B cell (primary cell): ENCODE measurements at regions not wholly inside any gene's neighbourhood (a gene's known extent, or its start where the extent isn't known, plus 50 kb on each side); places are given as distances from the start of the nearest gene placed in this dataset.

Experiments
- ATAC-seq: fragments of 200-7000 bp; cut with Tn5 transposase; one replicate; pipeline ENCODE4 v1.10.0; 2021; ENCODE audit warnings: low read depth, mild to moderate bottlenecking, moderate number of reproducible peaks, moderate library complexity
- CTCF ChIA-PET: fragments of 350-600 bp; sonication (Branson Sonifier 250); formaldehyde crosslinking; loops from one replicate; lab custom pipeline; 2021; ENCODE audit warnings: antibody characterized with exemption, inconsistent platforms; lab: Charles Lee
- POLR2A ChIA-PET: fragments of 350-600 bp; sonication (Branson Sonifier 250); formaldehyde crosslinking; loops from one replicate; lab custom pipeline; 2021; ENCODE audit warnings: antibody characterized with exemption; lab: Charles Lee
- DNase-seq: peaks from one replicate; pipeline ENCODE4 v3.0.0; 2013
- H2AFZ ChIP-seq: 2 replicates; pipeline ENCODE4 v1.6.1; 2012; ENCODE audit warnings: mild to moderate bottlenecking, low read depth, low read length; ENCODE audit not compliant: insufficient read depth, poor library complexity, severe bottlenecking
- H3K27ac ChIP-seq, 2 donors: 1 replicate in 1 of 2; 2 replicates in 1 of 2; pipeline ENCODE4 v1.5.1; 2012 to 2013; ENCODE audit warnings: low read length in 2 of 2, mild to moderate bottlenecking in 2 of 2, moderate library complexity in 1 of 2
- H3K27me3 ChIP-seq, 4 experiments: fragments of 200-600 bp in 1 of 4; sonication (generic) in 1 of 4; replicated peaks in 1 of 4; 1 replicate in 2 of 4; 2 replicates in 2 of 4; pipeline versions ENCODE4 v1.6.1 to v1.7.0; 2013 to 2016; ENCODE audit warnings: low read length in 3 of 4, mild to moderate bottlenecking in 2 of 4, mixed read lengths in 1 of 4, moderate library complexity in 1 of 4; ENCODE audit not compliant: insufficient read depth in 4 of 4, control insufficient read depth in 3 of 4; ENCODE audit errors: control extremely low read depth in 1 of 4
- H3K36me3 ChIP-seq, 2 experiments: replicated peaks in 1 of 2; 1 replicate in 1 of 2; 2 replicates in 1 of 2; pipeline versions ENCODE4 v1.6.1 to v1.7.1; 2013; ENCODE audit warnings: low read length in 1 of 2; ENCODE audit not compliant: insufficient read depth in 2 of 2, control insufficient read depth in 1 of 2; ENCODE audit errors: control extremely low read depth in 1 of 2, extremely low read depth in 1 of 2
- H3K4me1 ChIP-seq, 2 donors: fragments of 200-600 bp in 1 of 2; sonication (generic) in 1 of 2; 1 replicate in 1 of 2; 2 replicates in 1 of 2; pipeline versions ENCODE4 v1.5.1 to v1.6.1; 2013 to 2017; ENCODE audit warnings: low read length in 2 of 2; ENCODE audit not compliant: control insufficient read depth in 2 of 2, insufficient read depth in 2 of 2
- H3K4me2 ChIP-seq: replicated peaks from 2 replicates; pipeline ENCODE3; 2012; ENCODE audit warnings: mild to moderate bottlenecking, low read depth, low read length; ENCODE audit not compliant: poor library complexity, severe bottlenecking
- H3K4me3 ChIP-seq, 5 experiments: fragments of 200-600 bp in 1 of 5; sonication (generic) in 1 of 5; 1 replicate in 3 of 5; 2 replicates in 2 of 5; pipeline versions ENCODE4 v1.5.1 to v1.7.0; 2011 to 2016; ENCODE audit warnings: low read length in 4 of 5, mild to moderate bottlenecking in 4 of 5, low read depth in 2 of 5, control low read depth in 1 of 5, moderate library complexity in 1 of 5; ENCODE audit not compliant: insufficient read depth in 1 of 5; ENCODE audit errors: control extremely low read depth in 1 of 5, extremely low read depth in 1 of 5
- H3K79me2 ChIP-seq: fragments of 200-600 bp; sonication (generic); one replicate; pipeline ENCODE4 v1.6.0; 2016; ENCODE audit warnings: low read length; ENCODE audit not compliant: control insufficient read depth, insufficient read depth
- H3K9ac ChIP-seq: fragments of 200-600 bp; sonication (generic); 2 replicates; pipeline ENCODE4 v1.6.1; 2017; ENCODE audit warnings: mild to moderate bottlenecking, low read length, moderate library complexity
- H3K9me3 ChIP-seq, 3 donors: one replicate each; pipeline versions ENCODE4 v1.6.1 to v1.7.1; 2013; ENCODE audit warnings: low read length in 2 of 3; ENCODE audit not compliant: control insufficient read depth in 2 of 3, insufficient read depth in 1 of 3; ENCODE audit errors: control extremely low read depth in 1 of 3
- H4K20me1 ChIP-seq: 2 replicates; pipeline ENCODE4 v1.6.0; 2012; ENCODE audit warnings: mild to moderate bottlenecking, low read length; ENCODE audit not compliant: insufficient read depth, control insufficient read depth, poor library complexity, severe bottlenecking
- H3K27ac Mint-ChIP-seq: one replicate; pipeline ENCODE4 v1.8.0; 2021; ENCODE audit warnings: mixed read lengths
- H3K27me3 Mint-ChIP-seq: one replicate; pipeline ENCODE4 v1.8.0; 2021; ENCODE audit warnings: mixed read lengths
- H3K4me1 Mint-ChIP-seq: one replicate; pipeline ENCODE4 v1.8.0; 2021; ENCODE audit warnings: mixed read lengths
- H3K4me3 Mint-ChIP-seq: one replicate; pipeline ENCODE4 v1.8.0; 2021; ENCODE audit warnings: mixed read lengths
- H3K9me3 Mint-ChIP-seq: one replicate; pipeline ENCODE4 v1.8.0; 2022; ENCODE audit warnings: mixed read lengths; ENCODE audit not compliant: insufficient read depth
- EZH2 ChIP-seq: IDR thresholded peaks from 2 replicates; pipeline ENCODE4 v1.6.1; 2012; ENCODE audit warnings: borderline replicate concordance, low read depth, mild to moderate bottlenecking, moderate library complexity, low read length; ENCODE audit not compliant: insufficient read depth, poor library complexity, severe bottlenecking
- WGBS: methylation state at CpG from one replicate; pipeline ENCODE4 v1.1.5; 2013; ENCODE audit warnings: missing lambda C conversion rate; ENCODE audit not compliant: insufficient coverage; 5-methylcytosine and 5-hydroxymethylcytosine counted together
- intact Hi-C: fragments of 100-400 bp; cut with micrococcal nuclease; formaldehyde crosslinking; loops from one replicate; pipeline ENCODE4 v1.10.0; 2022
- TF ChIP-seq, protein P1 (sequence below): fragments of 200-600 bp; IDR thresholded peaks from one replicate; pipeline ENCODE4 v1.8.0; 2022; ENCODE audit warnings: antibody characterized with exemption, mild to moderate bottlenecking

DNA sequence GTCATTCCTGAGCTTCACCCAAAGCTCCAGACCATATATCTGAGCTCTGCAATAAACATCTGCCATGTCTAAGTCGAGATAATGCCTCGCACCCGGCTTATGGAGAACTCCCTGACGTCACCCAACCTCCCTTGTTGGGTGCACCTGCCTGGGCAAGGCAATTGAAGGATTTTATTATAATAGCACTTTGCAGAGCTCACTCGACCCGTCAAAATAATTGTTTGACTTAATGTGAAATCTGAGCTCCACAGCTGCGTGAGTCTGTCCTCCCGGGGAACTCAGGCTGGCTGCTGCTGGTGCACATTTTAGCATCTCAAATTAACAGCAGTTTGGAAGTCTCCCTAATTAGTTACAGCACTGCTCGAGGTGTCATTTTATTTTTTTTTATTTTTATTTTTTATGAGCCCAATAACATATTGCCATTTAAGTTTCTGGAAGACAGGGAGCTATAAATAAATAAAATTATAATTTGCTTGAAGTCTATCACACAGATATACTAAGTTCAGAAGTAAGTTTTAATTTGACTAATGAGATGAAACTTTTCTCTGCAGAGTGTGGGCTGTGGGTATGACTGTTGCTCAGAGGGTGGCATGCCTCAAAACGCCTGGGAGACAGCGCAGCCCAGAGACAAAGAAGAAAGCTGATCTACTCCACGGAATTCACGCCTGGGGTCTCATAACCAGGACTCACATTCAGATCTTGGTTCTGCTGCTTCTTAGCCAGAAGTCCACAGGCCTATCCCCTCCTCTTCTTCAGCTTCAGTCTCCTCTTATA lies 401.4 kb upstream of the C16orf82 start:
- Mint-ChIP-seq H3K27me3 (peaks cover 21% of the 10 kb centered on the region), H3K27ac (no peak overlapping the region), H3K4me3 (no peak overlapping the region), H3K9me3 (no peaks in the 10 kb centered on the region), H3K4me1 (no peaks in the 10 kb centered on the region)
- Histone ChIP-seq H3K4me2 (no peak overlapping the region), H2AFZ (no peak overlapping the region), H3K27me3 (peaks cover 0 to 5% (median 0%) of the 10 kb centered on the region in 4 experiments), H3K36me3 (no peaks in the 10 kb centered on the region), H3K9ac (no peak overlapping the region), H3K79me2 (no peaks in the 10 kb centered on the region), H3K4me1 (no peaks in the 10 kb centered on the region), H3K27ac (no peak overlapping the region), H3K4me3 (no peak overlapping the region), H4K20me1 (no peaks in the 10 kb centered on the region), H3K9me3 (no peaks in the 10 kb centered on the region)
- ChIA-PET POLR2A (no interaction called here), CTCF (no interaction called here)
- DNase-seq (no peak), ATAC-seq (no peak)
- TF ChIP-seq EZH2: no peak
- TF ChIP-seq, protein P1, sequence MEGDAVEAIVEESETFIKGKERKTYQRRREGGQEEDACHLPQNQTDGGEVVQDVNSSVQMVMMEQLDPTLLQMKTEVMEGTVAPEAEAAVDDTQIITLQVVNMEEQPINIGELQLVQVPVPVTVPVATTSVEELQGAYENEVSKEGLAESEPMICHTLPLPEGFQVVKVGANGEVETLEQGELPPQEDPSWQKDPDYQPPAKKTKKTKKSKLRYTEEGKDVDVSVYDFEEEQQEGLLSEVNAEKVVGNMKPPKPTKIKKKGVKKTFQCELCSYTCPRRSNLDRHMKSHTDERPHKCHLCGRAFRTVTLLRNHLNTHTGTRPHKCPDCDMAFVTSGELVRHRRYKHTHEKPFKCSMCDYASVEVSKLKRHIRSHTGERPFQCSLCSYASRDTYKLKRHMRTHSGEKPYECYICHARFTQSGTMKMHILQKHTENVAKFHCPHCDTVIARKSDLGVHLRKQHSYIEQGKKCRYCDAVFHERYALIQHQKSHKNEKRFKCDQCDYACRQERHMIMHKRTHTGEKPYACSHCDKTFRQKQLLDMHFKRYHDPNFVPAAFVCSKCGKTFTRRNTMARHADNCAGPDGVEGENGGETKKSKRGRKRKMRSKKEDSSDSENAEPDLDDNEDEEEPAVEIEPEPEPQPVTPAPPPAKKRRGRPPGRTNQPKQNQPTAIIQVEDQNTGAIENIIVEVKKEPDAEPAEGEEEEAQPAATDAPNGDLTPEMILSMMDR: no peak
- 89% methylated on average over 8 of the region's 13 CpGs for WGBS
- intact Hi-C loops: no loop called here

DNA sequence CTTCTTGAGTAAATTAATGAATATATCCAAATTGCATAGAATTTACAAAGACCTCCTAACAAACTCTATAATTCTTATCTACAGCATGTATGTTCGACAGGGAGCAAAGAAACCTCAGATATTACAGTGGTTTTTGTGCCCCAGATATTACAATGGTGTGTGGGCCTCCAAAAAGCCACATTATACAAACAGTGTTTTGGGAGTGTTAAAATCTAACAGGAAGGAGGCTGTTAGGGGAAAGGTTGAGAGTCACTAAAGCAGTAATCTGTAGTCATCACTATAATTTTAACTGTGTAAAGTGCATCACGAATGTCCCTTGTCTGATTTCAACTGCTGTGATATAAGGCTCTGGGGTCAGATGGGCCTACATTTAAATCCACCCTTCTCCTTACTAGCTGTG lies 400.2 kb upstream of the C16orf82 start:
- DNase-seq (no peak), ATAC-seq (no peak)
- CTCF ChIA-PET: no interaction called here
- Histone ChIP-seq H3K27me3 (peaks cover 0 to 5% (median 0%) of the 10 kb centered on the region in 4 experiments), H3K9ac (no peak overlapping the region), H2AFZ (no peak overlapping the region), H3K27ac (no peak overlapping the region), H3K36me3 (no peaks in the 10 kb centered on the region), H3K4me2 (no peak overlapping the region), H3K79me2 (no peaks in the 10 kb centered on the region), H3K9me3 (no peaks in the 10 kb centered on the region), H3K4me3 (no peak overlapping the region), H3K4me1 (no peaks in the 10 kb centered on the region), H4K20me1 (no peaks in the 10 kb centered on the region)
- peaks cover 21% of the 10 kb centered on the region for H3K27me3 Mint-ChIP-seq
- no peak overlapping the region for H3K27ac Mint-ChIP-seq
- no peaks in the 10 kb centered on the region for H3K9me3 Mint-ChIP-seq
- TF ChIP-seq, protein P1: no peak
- no peak for TF ChIP-seq EZH2
- intact Hi-C loops: no loop called here
- no peaks in the 10 kb centered on the region for H3K4me1 Mint-ChIP-seq
- no CpG with 5 or more reads among the region's 2 CpGs for WGBS
- POLR2A ChIA-PET: no interaction called here
- H3K4me3 Mint-ChIP-seq: no peak overlapping the region
